Middle frontal gyrus (tissue), 1 donor: ENCODE measurements at regions not wholly inside any gene's neighbourhood (a gene's known extent, or its start where the extent isn't known, plus 50 kb on each side); places are given as distances from the start of the nearest gene placed in this dataset.

Source experiments
- DNase-seq: peaks from one replicate; pipeline ENCODE4 v3.0.0-alpha.2; 2015; ENCODE audit warnings: low spot score; ENCODE audit errors: extremely low spot score

GRCh38 chr9:14467675-14468374 is 153.9 kb upstream of the NFIB start:
- DNase-seq = no peak

DNA sequence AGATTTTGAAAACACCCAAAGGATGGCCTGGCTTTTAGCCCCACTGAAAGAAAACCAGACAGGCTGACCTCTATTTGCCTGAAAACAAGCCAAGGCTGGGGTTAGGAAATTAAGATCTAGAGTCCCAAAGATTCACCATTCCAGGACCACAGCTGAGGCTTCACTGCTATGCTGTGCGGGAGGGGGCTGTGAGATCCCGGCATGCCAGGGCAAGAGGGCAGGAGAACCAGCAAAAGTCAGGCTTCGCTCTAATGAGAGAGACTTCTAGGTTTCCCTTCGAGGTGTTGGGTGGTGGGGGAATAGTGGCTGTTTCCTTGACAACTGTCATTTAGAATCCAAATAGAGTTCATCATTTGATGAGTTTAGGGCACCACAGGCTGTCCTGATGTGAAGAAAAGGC is 152.9 kb upstream of the NFIB start:
- no peak for DNase-seq

- no peak for DNase-seq
Observed at GRCh38 chr9:14466429-14466818, 152.5 kb upstream of the NFIB start.

DNA sequence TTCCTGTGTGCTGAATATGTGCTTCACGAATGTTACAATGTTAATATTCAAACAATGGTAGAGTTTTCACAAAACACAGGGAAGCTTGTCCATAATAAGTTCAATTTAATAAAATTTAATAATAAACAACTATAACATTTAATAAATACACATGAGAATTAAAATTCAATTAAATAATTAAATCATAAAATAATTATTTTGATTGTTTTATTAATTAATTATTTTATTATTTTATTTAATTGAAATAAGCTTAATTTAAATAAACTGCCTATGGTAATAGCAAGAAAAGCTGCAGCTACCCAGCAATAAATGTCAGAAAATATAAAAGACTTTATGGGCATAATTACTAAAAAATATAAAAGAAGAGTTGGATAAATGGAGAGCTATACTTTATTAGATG is 149.0 kb upstream of the NFIB start:
- no peak for DNase-seq

DNA sequence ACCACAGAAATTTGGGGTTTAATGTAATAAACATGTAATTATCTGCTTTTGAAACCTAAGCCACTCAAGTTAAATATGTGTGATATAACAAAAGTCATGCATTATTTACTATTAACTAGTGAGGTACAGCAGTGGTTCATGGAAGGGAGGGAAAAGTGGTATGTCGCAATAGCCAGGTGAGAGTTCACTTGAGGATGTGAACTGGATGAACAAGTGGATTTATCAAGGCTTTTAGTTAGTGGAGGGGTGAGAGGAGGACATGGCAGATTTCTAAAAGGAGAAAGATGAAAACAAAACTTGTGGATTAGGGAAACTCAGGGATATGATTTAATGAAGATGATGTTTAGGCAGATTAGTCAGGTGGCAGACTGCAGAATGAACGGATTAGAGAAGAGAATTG is 141.3 kb upstream of the NFIB start:
- DNase-seq = no peak

GRCh38 chr9:14453286-14453685 is 139.3 kb upstream of the NFIB start:
- DNase-seq = no peak

DNA sequence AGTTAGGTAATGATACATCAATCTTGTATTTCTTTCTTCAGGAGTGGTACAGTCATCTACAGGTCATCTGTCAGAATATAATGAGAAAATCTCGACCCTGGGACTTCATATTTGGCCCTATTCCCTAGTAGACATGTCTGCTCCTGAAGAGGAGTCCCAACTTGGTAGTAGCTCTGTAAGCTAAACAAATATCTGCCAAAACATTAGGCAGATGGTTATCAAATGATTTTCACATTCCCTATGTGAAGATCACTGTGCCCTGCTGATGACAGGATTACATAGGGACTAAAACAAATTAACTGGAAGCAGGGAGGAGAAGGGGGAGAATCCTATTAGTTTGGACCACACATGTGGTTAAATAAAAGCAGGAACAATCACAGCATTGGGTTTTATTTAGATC is 138.6 kb upstream of the NFIB start:
- DNase-seq = no peak

- DNase-seq = no peak
Observed at GRCh38 chr9:14451949-14452348, 138.0 kb upstream of the NFIB start.

- no peak for DNase-seq
Observed at GRCh38 chr9:14447103-14447502, 133.2 kb upstream of the NFIB start.

DNA sequence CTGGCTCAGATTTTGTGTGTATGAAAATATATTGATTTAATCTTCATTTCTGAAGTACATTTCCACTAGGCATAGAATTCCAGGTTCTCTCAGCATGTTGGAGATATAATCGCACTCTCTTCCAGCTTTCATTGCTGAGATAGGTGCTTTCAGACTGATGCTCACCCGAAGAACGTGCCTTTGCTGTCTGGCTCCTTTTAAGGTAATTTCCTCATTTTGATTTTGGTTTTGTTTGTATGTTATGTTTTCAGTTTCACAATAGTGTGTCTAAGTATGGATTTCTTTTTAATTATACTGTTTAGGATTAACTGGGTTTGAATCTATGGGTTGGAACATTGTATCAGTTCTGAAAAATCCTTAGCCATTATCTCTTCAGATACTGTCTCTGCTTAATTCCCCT is 132.0 kb upstream of the NFIB start:
- no peak for DNase-seq

GRCh38 chr9:14442956-14443355 is 129.0 kb upstream of the NFIB start:
- no peak for DNase-seq

DNA sequence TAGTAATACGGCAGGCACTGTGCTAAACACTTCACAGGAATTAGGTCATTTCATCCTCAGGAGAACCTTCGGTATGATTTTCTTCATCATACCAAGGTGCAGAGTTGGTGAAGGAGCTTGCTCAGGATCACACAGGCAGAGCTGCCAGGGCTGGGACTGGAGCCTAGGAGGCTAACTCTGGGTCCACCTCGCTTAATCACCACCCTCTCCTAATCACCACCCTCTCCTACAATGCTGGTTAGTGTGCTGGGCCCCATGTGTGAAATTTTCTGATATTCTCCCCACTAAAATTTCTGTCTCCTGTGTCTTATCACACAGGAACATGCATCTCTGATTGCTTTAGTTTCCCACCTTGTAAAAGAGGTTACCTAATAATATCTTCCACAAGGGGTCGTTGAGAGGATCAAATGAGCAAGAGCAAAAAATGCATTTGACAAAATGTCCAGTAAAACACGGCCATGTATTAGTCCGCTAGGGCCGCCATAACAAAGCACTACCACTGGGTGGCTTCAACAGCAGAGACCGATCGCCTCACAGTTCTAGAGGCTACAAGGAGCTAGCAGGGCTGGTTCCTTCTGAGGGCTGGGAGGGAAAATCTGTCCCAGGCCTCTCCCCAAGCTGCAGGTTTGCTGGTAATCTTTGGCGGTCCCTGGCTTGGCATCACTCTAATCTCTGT is 128.2 kb upstream of the NFIB start:
- DNase-seq = no peak

DNA sequence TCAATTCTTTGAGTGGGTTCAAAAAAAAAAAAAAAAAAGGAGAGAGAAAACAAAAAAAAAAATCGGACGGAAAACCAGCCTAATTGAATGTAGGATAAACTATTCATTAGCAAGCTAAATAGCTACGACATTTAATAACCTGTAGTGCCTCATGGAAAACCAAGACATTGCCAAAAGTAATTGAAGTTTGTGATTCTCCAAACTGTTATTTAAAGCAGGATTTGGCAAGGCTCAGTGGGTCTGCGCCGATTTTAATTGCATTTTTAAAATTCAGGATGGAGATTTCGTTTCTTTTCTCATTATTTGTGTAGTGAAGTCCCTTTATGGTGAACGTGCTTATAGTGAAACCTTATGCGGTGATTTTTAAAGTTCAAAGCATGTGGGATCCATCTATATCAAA is 127.2 kb upstream of the NFIB start:
- no peak for DNase-seq

- DNase-seq = no peak
Observed at GRCh38 chr9:14440062-14440461, 126.1 kb upstream of the NFIB start.

DNA sequence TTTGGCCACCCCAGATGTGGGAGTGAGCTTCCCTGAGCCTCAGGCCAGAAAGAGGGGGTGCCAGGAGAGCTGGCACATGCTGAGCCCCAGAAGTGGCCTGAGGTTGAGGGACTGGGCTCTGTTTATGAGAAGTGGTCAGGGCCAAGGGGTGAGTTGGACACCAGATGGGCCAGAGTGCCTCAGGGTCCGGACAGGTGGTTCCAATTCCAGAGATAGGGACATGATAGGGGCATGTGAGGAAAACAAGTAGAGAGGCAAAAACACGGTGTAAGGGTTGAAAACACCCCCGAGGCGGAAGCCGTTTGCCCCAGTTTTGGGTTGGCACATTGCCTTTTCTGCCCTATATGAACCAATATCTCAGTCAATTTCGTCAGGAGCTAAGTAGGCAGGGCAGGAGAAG is 125.6 kb upstream of the NFIB start:
- DNase-seq = no peak

DNA sequence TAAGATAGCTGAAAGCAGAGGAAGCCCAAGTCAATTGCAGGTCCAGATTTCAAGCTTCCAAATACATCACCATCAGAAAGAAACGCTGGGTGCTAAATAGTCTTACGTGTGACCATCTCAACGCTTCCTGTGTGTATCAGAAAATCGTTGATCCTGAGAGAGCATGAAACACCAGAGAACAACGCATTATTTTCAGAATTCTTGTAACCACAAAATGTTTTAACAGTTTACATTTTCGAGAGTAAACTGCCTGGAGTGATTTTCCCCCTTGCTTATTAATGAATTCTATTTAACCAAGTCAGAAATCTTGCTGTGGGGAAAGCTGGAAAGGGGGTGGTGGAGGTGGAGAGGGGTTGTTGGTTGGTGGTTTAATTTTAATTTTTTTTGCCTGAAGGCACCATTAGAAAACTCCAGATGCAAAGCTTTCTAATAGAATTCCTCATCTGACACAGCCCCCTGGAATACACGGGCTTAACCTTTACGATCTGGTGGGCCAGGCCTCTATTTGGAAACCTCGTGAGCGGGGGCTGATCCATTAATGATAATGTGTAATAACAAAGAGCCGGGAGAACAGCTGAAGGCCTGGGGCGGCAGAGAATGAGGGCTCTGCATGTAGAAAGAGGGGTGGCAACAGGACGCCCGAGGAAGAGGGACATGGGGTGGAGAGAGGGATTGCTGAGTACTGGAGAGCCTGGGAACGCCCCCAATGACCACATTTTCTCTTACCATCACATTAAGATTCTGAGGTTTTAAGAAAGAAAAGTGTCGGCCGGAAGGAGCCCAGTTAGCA is 124.5 kb upstream of the NFIB start:
- DNase-seq = no peak

DNA sequence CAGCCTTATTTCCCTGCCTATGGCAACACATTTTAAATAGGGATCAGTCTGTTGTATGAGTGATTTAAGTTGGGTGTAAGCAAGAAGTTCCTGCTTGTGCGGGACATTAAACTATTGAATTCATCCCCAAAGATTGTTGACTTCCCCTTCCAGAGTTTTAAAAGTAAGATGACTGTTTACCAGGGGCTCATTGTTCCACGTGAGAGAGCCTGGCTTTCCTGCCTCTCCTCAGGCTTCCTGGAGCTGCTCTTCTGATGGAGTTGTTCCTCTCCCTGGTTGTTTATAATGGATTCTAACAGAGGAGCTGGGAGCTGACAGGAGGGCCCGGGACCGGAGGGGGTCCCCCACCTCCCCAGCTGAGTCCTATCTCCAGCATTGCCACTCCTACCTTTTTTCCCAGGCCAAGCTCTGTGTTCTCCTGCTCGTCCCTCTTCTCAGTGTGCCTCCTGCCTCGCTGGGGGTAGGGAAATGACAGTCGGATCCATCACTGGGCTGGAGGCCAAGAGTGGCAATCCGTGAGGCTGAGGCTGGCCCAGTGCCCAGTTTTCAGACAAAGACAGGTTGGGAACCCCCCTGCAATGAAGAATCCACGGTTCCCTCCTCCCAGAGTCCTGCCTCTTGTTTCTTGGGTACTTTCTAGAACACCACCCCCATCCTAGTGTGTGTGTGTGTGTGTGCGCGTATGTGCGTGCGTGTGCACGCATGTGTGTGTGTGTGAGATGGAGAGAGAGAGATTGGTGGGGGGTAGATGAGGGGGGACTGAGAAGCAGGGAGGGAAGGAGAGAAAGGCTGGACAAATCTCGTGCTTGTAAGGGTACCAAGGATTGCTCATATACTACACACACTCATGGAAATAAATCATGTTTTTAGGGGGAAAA is 123.7 kb upstream of the NFIB start:
- no peak for DNase-seq

GRCh38 chr9:14435871-14436270 is 121.9 kb upstream of the NFIB start:
- DNase-seq = no peak

DNA sequence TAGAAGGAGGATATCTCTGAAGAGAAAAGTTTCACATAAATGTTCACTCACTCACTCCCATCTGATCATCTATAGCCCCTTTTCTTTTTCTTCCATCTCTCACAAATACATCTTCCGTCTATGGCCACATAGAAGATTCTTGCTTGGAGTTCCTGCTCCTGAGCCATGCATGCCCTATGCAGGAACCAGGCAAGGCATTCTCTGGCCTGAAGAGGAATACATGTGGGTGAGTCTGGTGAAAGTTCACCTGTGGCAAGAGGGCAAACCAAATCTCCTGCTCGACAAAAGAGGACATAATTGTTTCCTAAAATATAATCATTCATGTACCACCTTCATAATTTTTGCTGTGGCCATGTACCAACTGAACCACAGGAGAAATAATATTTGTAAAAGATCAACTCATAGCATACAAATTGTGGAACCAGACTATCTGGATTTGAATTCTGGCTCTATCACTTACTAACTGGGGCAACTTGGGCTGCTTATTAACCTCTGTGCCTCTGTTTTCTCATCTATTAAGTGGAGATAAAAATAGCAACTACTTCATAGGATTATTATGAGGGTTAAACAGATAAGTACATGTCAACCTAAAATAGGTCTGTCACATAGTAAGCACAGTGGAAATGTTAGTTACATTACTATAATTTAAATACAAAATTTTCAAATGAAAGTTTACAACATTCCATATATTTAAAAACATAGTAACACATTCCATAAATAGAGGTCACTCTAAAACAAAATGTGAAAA is 121.2 kb upstream of the NFIB start:
- DNase-seq = no peak

DNA sequence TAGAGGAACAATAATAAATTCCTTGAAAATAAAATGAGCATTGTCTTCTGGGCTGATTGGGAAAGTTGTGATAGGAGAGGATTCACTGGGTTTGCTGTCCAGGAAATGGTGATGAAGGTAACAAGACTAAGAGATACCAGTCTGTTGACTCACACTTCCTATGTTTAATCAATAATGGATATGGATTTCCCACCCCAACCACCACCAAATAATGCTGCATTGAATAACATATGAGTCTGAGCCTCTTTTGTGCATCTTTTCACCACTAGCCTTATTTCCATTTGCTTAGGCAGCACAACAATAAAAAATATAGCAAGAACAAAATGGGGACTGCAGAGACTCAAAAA is 120.2 kb upstream of the NFIB start:
- no peak for DNase-seq
